ENCODE measurements at regions not wholly inside any gene's neighbourhood (a gene's known extent, or its start where the extent isn't known, plus 50 kb on each side); places are given as distances from the start of the nearest gene placed in this dataset.

- Histone ChIP-seq H3K4me3 (no peak overlapping the region), H3K9me3 (no peaks in the 10 kb centered on the region), H3K4me1 (no peaks in the 10 kb centered on the region), H3K36me3 (no peaks in the 10 kb centered on the region), H3K27ac (no peak overlapping the region), H3K27me3 (no peaks in the 10 kb centered on the region)
- intact Hi-C loops (cut with DNase I), result no loop called here
- WGBS (ENCODE audit: insufficient coverage, low coverage, low lambda C conversion rate, missing lambda C conversion rate), result 59% methylated on average over 5 of the region's 5 CpGs
- no peak for DNase-seq
- ATAC-seq, result no peak
- TF ChIP-seq POLR2A (IDR thresholded peaks at IDR 0.05), result no peak
- TF ChIP-seq, protein P1, sequence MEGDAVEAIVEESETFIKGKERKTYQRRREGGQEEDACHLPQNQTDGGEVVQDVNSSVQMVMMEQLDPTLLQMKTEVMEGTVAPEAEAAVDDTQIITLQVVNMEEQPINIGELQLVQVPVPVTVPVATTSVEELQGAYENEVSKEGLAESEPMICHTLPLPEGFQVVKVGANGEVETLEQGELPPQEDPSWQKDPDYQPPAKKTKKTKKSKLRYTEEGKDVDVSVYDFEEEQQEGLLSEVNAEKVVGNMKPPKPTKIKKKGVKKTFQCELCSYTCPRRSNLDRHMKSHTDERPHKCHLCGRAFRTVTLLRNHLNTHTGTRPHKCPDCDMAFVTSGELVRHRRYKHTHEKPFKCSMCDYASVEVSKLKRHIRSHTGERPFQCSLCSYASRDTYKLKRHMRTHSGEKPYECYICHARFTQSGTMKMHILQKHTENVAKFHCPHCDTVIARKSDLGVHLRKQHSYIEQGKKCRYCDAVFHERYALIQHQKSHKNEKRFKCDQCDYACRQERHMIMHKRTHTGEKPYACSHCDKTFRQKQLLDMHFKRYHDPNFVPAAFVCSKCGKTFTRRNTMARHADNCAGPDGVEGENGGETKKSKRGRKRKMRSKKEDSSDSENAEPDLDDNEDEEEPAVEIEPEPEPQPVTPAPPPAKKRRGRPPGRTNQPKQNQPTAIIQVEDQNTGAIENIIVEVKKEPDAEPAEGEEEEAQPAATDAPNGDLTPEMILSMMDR (IDR thresholded peaks at IDR 0.05), result no peak
These were observed 443.5 kb upstream of the KLF4 start for GRCh38 chr9:107933097-107933496.

DNA sequence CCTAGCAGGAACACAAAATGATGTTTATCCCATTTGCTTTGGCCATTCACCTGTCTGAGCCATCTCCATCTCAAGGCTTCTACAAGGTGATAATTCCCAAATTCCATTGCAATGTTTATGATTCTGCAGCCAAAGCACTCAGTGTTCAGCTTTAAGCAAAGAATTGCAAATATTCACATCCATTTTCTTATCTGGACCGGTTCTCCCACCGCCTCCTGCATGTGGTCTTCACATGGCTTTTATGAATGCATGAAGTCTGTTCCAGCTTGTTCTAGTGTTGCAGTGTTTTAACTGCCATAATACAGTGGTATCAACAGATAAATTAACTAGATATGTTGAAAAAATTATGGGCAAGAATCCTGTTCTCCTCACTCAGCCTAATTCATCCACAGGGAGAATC is 443.0 kb upstream of the KLF4 start:
- WGBS (ENCODE audit: insufficient coverage, low coverage, low lambda C conversion rate, missing lambda C conversion rate), result 50% methylated on average over 2 of the region's 2 CpGs
- no peak for ATAC-seq

GRCh38 chr9:107932046-107932445 is 442.5 kb upstream of the KLF4 start:
- Histone ChIP-seq H3K27me3 (no peaks in the 10 kb centered on the region), H3K27ac (no peak overlapping the region), H3K9me3 (no peaks in the 10 kb centered on the region), H3K4me3 (no peak overlapping the region), H3K4me1 (no peaks in the 10 kb centered on the region), H3K36me3 (no peaks in the 10 kb centered on the region)
- intact Hi-C loops (cut with DNase I), result no loop called here
- 35% methylated on average over 1 of the region's 1 CpG for WGBS (ENCODE audit: insufficient coverage, low coverage, low lambda C conversion rate, missing lambda C conversion rate)
- DNase-seq (no peak), ATAC-seq (no peak)
- no peak for TF ChIP-seq POLR2A (IDR thresholded peaks at IDR 0.05)
- TF ChIP-seq, protein P1 (IDR thresholded peaks at IDR 0.05), result no peak

More for the DNA sequence above, 443.0 kb upstream of the KLF4 start:
- no peak for DNase-seq
- Histone ChIP-seq H3K9me3 (no peaks in the 10 kb centered on the region), H3K27ac (no peak overlapping the region), H3K4me3 (no peak overlapping the region), H3K4me1 (no peaks in the 10 kb centered on the region), H3K27me3 (no peaks in the 10 kb centered on the region), H3K36me3 (no peaks in the 10 kb centered on the region)
- TF ChIP-seq POLR2A (IDR thresholded peaks at IDR 0.05), result no peak
- TF ChIP-seq, protein P1 (IDR thresholded peaks at IDR 0.05), result no peak
- intact Hi-C loops (cut with DNase I), result no loop called here

DNA sequence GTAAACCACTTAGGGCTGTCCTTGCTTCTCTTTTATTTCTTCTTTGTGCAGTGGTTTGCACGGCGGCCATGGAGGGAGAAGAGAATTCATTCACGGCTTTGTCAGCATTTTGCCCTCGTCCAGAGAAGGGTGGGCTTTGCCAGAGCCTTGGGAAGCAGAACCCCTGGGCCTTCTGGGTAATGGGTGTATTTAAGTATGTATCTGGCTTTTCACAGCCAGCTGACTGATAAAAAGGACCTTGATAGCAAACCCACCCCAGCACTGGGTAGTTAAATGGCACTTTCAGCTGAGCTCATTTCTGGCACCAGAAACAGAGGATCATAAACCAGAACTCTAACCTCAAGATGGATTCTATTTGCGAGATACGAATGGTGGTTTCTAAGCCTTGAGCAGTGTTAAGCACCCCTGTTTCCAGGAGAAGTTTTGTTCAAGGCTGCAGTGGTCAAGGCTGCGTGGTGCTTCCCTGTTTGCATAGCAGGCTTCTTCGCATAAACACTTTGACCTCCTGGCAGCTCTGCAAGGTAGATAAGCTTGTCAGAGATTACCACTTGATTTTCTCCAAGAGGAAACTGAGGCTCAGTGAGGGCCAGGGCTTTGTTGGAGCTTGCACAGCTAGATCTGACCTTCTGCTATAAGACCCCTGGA is 441.6 kb upstream of the KLF4 start:
- intact Hi-C loops (cut with DNase I), result no loop called here
- no peaks in the 10 kb centered on the region for H3K27me3 ChIP-seq
- no peak overlapping the region for H3K27ac ChIP-seq
- DNase-seq, result no peak
- H3K9me3 ChIP-seq, result no peaks in the 10 kb centered on the region
- no peak for TF ChIP-seq POLR2A (IDR thresholded peaks at IDR 0.05)
- TF ChIP-seq, protein P1 (IDR thresholded peaks at IDR 0.05), result no peak
- H3K4me3 ChIP-seq, result no peak overlapping the region
- 60% methylated on average over 2 of the region's 8 CpGs for WGBS (ENCODE audit: insufficient coverage, low coverage, low lambda C conversion rate, missing lambda C conversion rate)
- ATAC-seq, result no peak
- H3K4me1 ChIP-seq, result no peaks in the 10 kb centered on the region
- no peaks in the 10 kb centered on the region for H3K36me3 ChIP-seq

All from right lobe of liver (tissue), 6 donors.